Endothelial cell of umbilical vein (primary cell): ENCODE measurements at regions not wholly inside any gene's neighbourhood (a gene's known extent, or its start where the extent isn't known, plus 50 kb on each side); places are given as distances from the start of the nearest gene placed in this dataset.

Experiments used
- BruUV-seq: library from RNA; stranded (reverse); fragments of 400-500 nt; replicated peaks from 2 replicates; lab custom pipeline; 2021; lab: Mats Ljungman, UMichigan
- CTCF ChIA-PET: fragments of 300-600, 350-600 bp; sonication (Branson Sonifier 250); formaldehyde crosslinking; loops from one replicate; lab custom pipeline; 2021; ENCODE audit warnings: antibody characterized with exemption, inconsistent platforms; lab: Charles Lee
- POLR2A ChIA-PET: fragments of 300-600, 350-600 bp; sonication (Branson Sonifier 250); formaldehyde crosslinking; loops from one replicate; lab custom pipeline; 2021; ENCODE audit warnings: antibody characterized with exemption, inconsistent platforms; lab: Charles Lee
- DNase-seq: peaks from one replicate; pipeline ENCODE4 v3.0.0-alpha.2; 2011; ENCODE audit warnings: low read depth, low spot score
- FAIRE-seq: peaks from 2 replicates; lab custom pipeline; 2011; peaks lifted over from hg19 to GRCh38; lab: Jason Lieb, UNC
- H2AFZ ChIP-seq: 2 replicates; pipeline ENCODE4 v1.6.0; 2012; ENCODE audit warnings: low read depth, low read length, control low read depth, inconsistent platforms
- H3K27ac ChIP-seq: 2 replicates; pipeline ENCODE4 v1.5.1; 2011; ENCODE audit warnings: low read depth, mild to moderate bottlenecking, control low read depth, low read length, moderate library complexity; ENCODE audit not compliant: insufficient read depth
- H3K27me3 ChIP-seq, 2 experiments: 2 replicates each; pipeline versions ENCODE4 v1.6.0 to v1.6.1; 2011; ENCODE audit warnings: low read length in 2 of 2, mixed read lengths in 1 of 2; ENCODE audit not compliant: control insufficient read depth in 2 of 2, insufficient read depth in 2 of 2
- H3K36me3 ChIP-seq, 2 experiments: 2 replicates in 1 of 2; 3 replicates in 1 of 2; pipeline ENCODE4 v1.5.1; 2011; ENCODE audit warnings: low read length in 2 of 2, mild to moderate bottlenecking in 1 of 2, moderate library complexity in 1 of 2; ENCODE audit not compliant: control insufficient read depth in 2 of 2, insufficient read depth in 2 of 2; ENCODE audit errors: extremely low read depth in 1 of 2
- H3K4me1 ChIP-seq: 3 replicates; pipeline ENCODE4 v1.5.1; 2011; ENCODE audit warnings: mild to moderate bottlenecking, low read length; ENCODE audit not compliant: control insufficient read depth, insufficient read depth; ENCODE audit errors: extremely low read depth
- H3K4me2 ChIP-seq: 2 replicates; pipeline ENCODE4 v1.6.1; 2011; ENCODE audit warnings: low read length, control low read depth, mixed read lengths; ENCODE audit not compliant: insufficient read depth
- H3K4me3 ChIP-seq, 3 experiments: fragments of 200-600 bp in 1 of 3; sonication (generic), shearing (Covaris generic) in 1 of 3; replicated peaks in 1 of 3; 2 replicates each; pipeline ENCODE4 v1.5.1; 2011 to 2016; ENCODE audit warnings: control low read depth in 3 of 3, low read length in 3 of 3, mild to moderate bottlenecking in 2 of 3, inconsistent platforms in 1 of 3, low read depth in 1 of 3, moderate library complexity in 1 of 3; ENCODE audit not compliant: insufficient read depth in 1 of 3
- H3K79me2 ChIP-seq: 2 replicates; pipeline ENCODE4 v1.6.0; 2012; ENCODE audit warnings: low read length, inconsistent platforms; ENCODE audit not compliant: control insufficient read depth, insufficient read depth
- H3K9ac ChIP-seq: replicated peaks from 2 replicates; pipeline ENCODE3; 2011; ENCODE audit warnings: low read length, control low read depth; ENCODE audit not compliant: insufficient read depth; ENCODE audit errors: extremely low read depth
- H3K9me1 ChIP-seq: replicated peaks from 3 replicates; pipeline ENCODE4 v1.6.0; 2011; ENCODE audit warnings: mild to moderate bottlenecking, low read length; ENCODE audit not compliant: control insufficient read depth, insufficient read depth; ENCODE audit errors: extremely low read depth
- H3K9me3 ChIP-seq: replicated peaks from 2 replicates; pipeline ENCODE4 v1.5.1; 2012; ENCODE audit warnings: low read length, inconsistent platforms; ENCODE audit not compliant: control insufficient read depth, insufficient read depth
- H4K20me1 ChIP-seq: replicated peaks from 2 replicates; pipeline ENCODE3; 2011; ENCODE audit warnings: mild to moderate bottlenecking, low read length; ENCODE audit not compliant: control insufficient read depth, insufficient read depth; ENCODE audit errors: extremely low read depth
- CTCF ChIP-seq, 2 donors: IDR thresholded peaks; 1 replicate in 1 of 2; 2 replicates in 1 of 2; pipeline ENCODE4 v1.5.1; 2011; ENCODE audit warnings: low read length in 2 of 2, mild to moderate bottlenecking in 2 of 2, moderate library complexity in 2 of 2, control low read depth in 1 of 2, inconsistent platforms in 1 of 2, low read depth in 1 of 2; ENCODE audit not compliant: insufficient read depth in 1 of 2; ENCODE audit errors: extremely low read depth in 1 of 2
- EZH2 ChIP-seq: IDR thresholded peaks from 2 replicates; pipeline ENCODE4 v1.6.1; 2012; ENCODE audit warnings: borderline replicate concordance, low read depth, mild to moderate bottlenecking, moderate library complexity, low read length, inconsistent platforms; ENCODE audit not compliant: severe bottlenecking
- FOS ChIP-seq: IDR thresholded peaks from 2 replicates; pipeline ENCODE4 v1.6.1; 2011; ENCODE audit warnings: mild to moderate bottlenecking, low read length, moderate library complexity, borderline replicate concordance; ENCODE audit not compliant: insufficient read depth
- GATA2 ChIP-seq: IDR thresholded peaks from 2 replicates; pipeline ENCODE4 v1.7.0; 2011; ENCODE audit warnings: low read depth, mild to moderate bottlenecking, moderate library complexity, mixed read lengths, low read length; ENCODE audit not compliant: insufficient read length, insufficient read depth
- JUN ChIP-seq: IDR thresholded peaks from 2 replicates; pipeline ENCODE4 v1.6.1; 2011; ENCODE audit warnings: borderline replicate concordance, low read depth; ENCODE audit not compliant: insufficient read length, insufficient read depth
- MYC ChIP-seq: IDR thresholded peaks from one replicate; pipeline ENCODE4 v1.6.1; 2011; ENCODE audit warnings: mild to moderate bottlenecking, low read depth, low read length
- POLR2A ChIP-seq: IDR thresholded peaks from 2 replicates; pipeline ENCODE4 v1.6.1; 2012; ENCODE audit warnings: low read depth, mild to moderate bottlenecking, control low read depth, low read length
- POLR2AphosphoS5 ChIP-seq: IDR thresholded peaks from 2 replicates; pipeline ENCODE4 v1.6.1; 2012; ENCODE audit warnings: low read depth, mild to moderate bottlenecking, control low read depth, low read length, moderate library complexity; ENCODE audit not compliant: insufficient read depth
- dilution Hi-C: fragments of 300-500 bp; cut with MboI; formaldehyde crosslinking; loops from one replicate; pipeline ENCODE4 v1.15.0; 2019; ENCODE audit warnings: low sequenced_read_pairs; ENCODE audit not compliant: extremely low pct_ligation_motif_present
- intact Hi-C: fragments of 100-400 bp; cut with micrococcal nuclease; formaldehyde crosslinking; loops from one replicate; pipeline ENCODE4 v1.10.0; 2022
- TF ChIP-seq, protein P1 (sequence below): IDR thresholded peaks from 2 replicates; pipeline ENCODE4 v1.6.1; 2011; ENCODE audit not compliant: insufficient read depth, insufficient read length

- CTCF ChIA-PET: no interaction called here
- no peak overlapping the region for H3K4me2 ChIP-seq
- no peak for TF ChIP-seq POLR2AphosphoS5
- no peak for TF ChIP-seq JUN
- no peak for TF ChIP-seq POLR2A
- no peak for TF ChIP-seq EZH2
- TF ChIP-seq FOS: no peak
- TF ChIP-seq, protein P1, sequence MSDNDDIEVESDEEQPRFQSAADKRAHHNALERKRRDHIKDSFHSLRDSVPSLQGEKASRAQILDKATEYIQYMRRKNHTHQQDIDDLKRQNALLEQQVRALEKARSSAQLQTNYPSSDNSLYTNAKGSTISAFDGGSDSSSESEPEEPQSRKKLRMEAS: no peak
- no peak for TF ChIP-seq CTCF (IDR thresholded peaks at IDR 0.05; ENCODE audit: extremely low read depth in 1 of 2, insufficient read depth in 1 of 2, low read depth in 1 of 2, low read length in 2 of 2)
- TF ChIP-seq GATA2: no peak
- TF ChIP-seq MYC: no peak
Observed at GRCh38 chr16:79267146-79267545, 333.4 kb downstream of the MAF start.

More at GRCh38 chr16:79267146-79267545, 333.4 kb downstream of the MAF start:
- no peak overlapping the region for H2AFZ ChIP-seq
- dilution Hi-C loops: no loop called here
- no peak overlapping the region for H3K27ac ChIP-seq
- no peak overlapping the region for H3K9ac ChIP-seq
- intact Hi-C loops: no loop called here
- no peaks in the 10 kb centered on the region for H3K27me3 ChIP-seq
- no peaks in the 10 kb centered on the region for H3K36me3 ChIP-seq
- H3K9me1 ChIP-seq: no peaks in the 10 kb centered on the region
- no peak overlapping the region for H3K4me3 ChIP-seq
- H3K79me2 ChIP-seq: no peaks in the 10 kb centered on the region
- H3K4me1 ChIP-seq: no peaks in the 10 kb centered on the region
- FAIRE-seq (no peak), DNase-seq (no peak)
- BruUV-seq: no TSS peak
- POLR2A ChIA-PET: no interaction called here
- H4K20me1 ChIP-seq: no peaks in the 10 kb centered on the region
- peaks cover 2% of the 10 kb centered on the region for H3K9me3 ChIP-seq
